Tibial artery (tissue), 4 donors: ENCODE measurements at regions not wholly inside any gene's neighbourhood (a gene's known extent, or its start where the extent isn't known, plus 50 kb on each side); places are given as distances from the start of the nearest gene placed in this dataset.

Experiments used
- DNase-seq, 2 donors: peaks; one replicate each; pipeline ENCODE4 v3.0.0-alpha.2; 2019
- H3K27ac ChIP-seq, 2 donors: fragments of 200-600 bp; sonication (generic) in 1 of 2; 1 replicate in 1 of 2; 2 replicates in 1 of 2; pipeline ENCODE4 v1.5.1; 2018 to 2019; ENCODE audit warnings: mild to moderate bottlenecking in 1 of 2
- H3K27me3 ChIP-seq, 2 donors: fragments of 200-600 bp; sonication (generic) in 1 of 2; one replicate each; pipeline versions ENCODE4 v1.5.1 to v1.6.0; 2016 to 2019
- H3K36me3 ChIP-seq, 3 donors: fragments of 200-600 bp; sonication (generic) in 2 of 3; one replicate each; pipeline ENCODE4 v1.5.1; 2016 to 2019; ENCODE audit warnings: mild to moderate bottlenecking in 2 of 3
- H3K4me1 ChIP-seq, 4 donors: fragments of 200-600 bp; sonication (generic) in 2 of 4; 1 replicate in 3 of 4; 2 replicates in 1 of 4; pipeline ENCODE4 v1.5.1; 2016 to 2019
- H3K4me3 ChIP-seq, 2 donors: fragments of 200-600 bp; sonication (generic) in 1 of 2; 1 replicate in 1 of 2; 2 replicates in 1 of 2; pipeline ENCODE4 v1.5.1; 2018 to 2019; ENCODE audit warnings: mild to moderate bottlenecking in 2 of 2
- H3K9me3 ChIP-seq, 3 donors: fragments of 200-600 bp; sonication (generic) in 1 of 3; one replicate each; pipeline ENCODE4 v1.5.1; 2016 to 2019
- CTCF ChIP-seq, 2 experiments: fragments of 200-600 bp in 1 of 2; fragments of 450-650 bp in 1 of 2; IDR thresholded peaks; one replicate each; pipeline ENCODE4 v1.5.1; 2017 to 2019; ENCODE audit warnings: antibody characterized with exemption in 2 of 2, mild to moderate bottlenecking in 1 of 2, moderate library complexity in 1 of 2
- intact Hi-C: fragments of 100-400 bp; cut with DNase I; formaldehyde crosslinking; loops from one replicate; pipeline ENCODE4 v1.15.0; 2023; ENCODE audit warnings: low total_unique reads

GRCh38 chrX:63404332-63404731 lies 53.2 kb upstream of the SPIN4 start:
- intact Hi-C loops = no loop called here
- H3K36me3 ChIP-seq = no peaks in the 10 kb centered on the region
- no peak for TF ChIP-seq CTCF (IDR thresholded peaks at IDR 0.05)
- no peak overlapping the region for H3K4me3 ChIP-seq
- no peak for DNase-seq
- peaks cover 0 to 8% (median 0%) of the 10 kb centered on the region in 4 donors for H3K4me1 ChIP-seq
- H3K9me3 ChIP-seq = no peaks in the 10 kb centered on the region
- H3K27ac ChIP-seq = no peak overlapping the region
- no peaks in the 10 kb centered on the region for H3K27me3 ChIP-seq

- TF ChIP-seq CTCF (IDR thresholded peaks at IDR 0.05) = no peak
- no peaks in the 10 kb centered on the region for H3K36me3 ChIP-seq
- no peaks in the 10 kb centered on the region for H3K9me3 ChIP-seq
- no peaks in the 10 kb centered on the region for H3K27me3 ChIP-seq
- no peak for DNase-seq
- intact Hi-C loops = no loop called here
- H3K27ac ChIP-seq = no peak overlapping the region
- H3K4me3 ChIP-seq = no peak overlapping the region
- H3K4me1 ChIP-seq = peaks cover 0 to 8% (median 0%) of the 10 kb centered on the region in 4 donors
These were observed 51.0 kb upstream of the SPIN4 start for GRCh38 chrX:63402106-63402505.
